ENCODE measurements at regions not wholly inside any gene's neighbourhood (a gene's known extent, or its start where the extent isn't known, plus 50 kb on each side); places are given as distances from the start of the nearest gene placed in this dataset.

GRCh38 chr2:182631299-182631698, 84.8 kb upstream of the DNAJC10 start:
- TF ChIP-seq RFX5 (IDR thresholded peaks at IDR 0.05) (no peak), KDM1A (IDR thresholded peaks at IDR 0.05; ENCODE audit: low read depth) (no peak), HOXA7 (CRISPR knock-in tag; IDR thresholded peaks at IDR 0.05) (no peak), ESRRA (IDR thresholded peaks at IDR 0.05; ENCODE audit: borderline replicate concordance, low read length) (no peak), PHF8 (IDR thresholded peaks at IDR 0.05; ENCODE audit: borderline replicate concordance, low read depth) (no peak), EP300 (IDR thresholded peaks at IDR 0.05) (no peak)
- TF ChIP-seq, protein P1, sequence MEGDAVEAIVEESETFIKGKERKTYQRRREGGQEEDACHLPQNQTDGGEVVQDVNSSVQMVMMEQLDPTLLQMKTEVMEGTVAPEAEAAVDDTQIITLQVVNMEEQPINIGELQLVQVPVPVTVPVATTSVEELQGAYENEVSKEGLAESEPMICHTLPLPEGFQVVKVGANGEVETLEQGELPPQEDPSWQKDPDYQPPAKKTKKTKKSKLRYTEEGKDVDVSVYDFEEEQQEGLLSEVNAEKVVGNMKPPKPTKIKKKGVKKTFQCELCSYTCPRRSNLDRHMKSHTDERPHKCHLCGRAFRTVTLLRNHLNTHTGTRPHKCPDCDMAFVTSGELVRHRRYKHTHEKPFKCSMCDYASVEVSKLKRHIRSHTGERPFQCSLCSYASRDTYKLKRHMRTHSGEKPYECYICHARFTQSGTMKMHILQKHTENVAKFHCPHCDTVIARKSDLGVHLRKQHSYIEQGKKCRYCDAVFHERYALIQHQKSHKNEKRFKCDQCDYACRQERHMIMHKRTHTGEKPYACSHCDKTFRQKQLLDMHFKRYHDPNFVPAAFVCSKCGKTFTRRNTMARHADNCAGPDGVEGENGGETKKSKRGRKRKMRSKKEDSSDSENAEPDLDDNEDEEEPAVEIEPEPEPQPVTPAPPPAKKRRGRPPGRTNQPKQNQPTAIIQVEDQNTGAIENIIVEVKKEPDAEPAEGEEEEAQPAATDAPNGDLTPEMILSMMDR (IDR thresholded peaks at IDR 0.05) = no peak
- TF ChIP-seq, protein P2, sequence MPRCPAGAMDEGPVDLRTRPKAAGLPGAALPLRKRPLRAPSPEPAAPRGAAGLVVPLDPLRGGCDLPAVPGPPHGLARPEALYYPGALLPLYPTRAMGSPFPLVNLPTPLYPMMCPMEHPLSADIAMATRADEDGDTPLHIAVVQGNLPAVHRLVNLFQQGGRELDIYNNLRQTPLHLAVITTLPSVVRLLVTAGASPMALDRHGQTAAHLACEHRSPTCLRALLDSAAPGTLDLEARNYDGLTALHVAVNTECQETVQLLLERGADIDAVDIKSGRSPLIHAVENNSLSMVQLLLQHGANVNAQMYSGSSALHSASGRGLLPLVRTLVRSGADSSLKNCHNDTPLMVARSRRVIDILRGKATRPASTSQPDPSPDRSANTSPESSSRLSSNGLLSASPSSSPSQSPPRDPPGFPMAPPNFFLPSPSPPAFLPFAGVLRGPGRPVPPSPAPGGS (IDR thresholded peaks at IDR 0.05) = no peak
